DMS153 treated with DMSO at 0.1 percent for 48 hours (cell line): ENCODE measurements at regions not wholly inside any gene's neighbourhood (a gene's known extent, or its start where the extent isn't known, plus 50 kb on each side); places are given as distances from the start of the nearest gene placed in this dataset.
A peak's percentile ranks its signal among the peaks of the same experiment; 100 is the strongest.
"Not testable (repeated sequence)": the region's sequence is repeated elsewhere in the genome, so short reads cannot be mapped to it uniquely, and the experiment has no call there.

ENCODE experiments used
- DNase-seq: peaks from one replicate; lab custom pipeline; 2025; ENCODE audit not compliant: unreplicated experiment; lab: John Stamatoyannopoulos, UW

DNA sequence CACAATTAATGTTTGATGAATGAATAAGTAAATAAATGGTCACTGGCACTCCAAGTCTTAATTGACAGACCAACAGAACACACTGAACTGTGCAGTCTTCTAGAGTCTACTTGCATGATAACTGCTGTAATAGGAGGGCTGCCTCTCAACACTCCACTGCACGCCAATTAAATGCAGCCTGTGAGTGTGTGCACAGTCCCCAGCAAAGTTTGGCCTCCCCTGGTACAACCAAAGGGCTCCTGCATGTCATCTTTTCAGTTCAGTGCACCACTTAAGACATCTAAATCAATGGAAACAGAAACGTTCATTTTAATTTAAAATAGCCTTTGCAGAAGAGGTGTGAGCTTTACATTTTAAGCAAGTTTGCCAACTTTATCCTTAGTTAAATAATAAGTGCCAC, 121.7 kb upstream of the USP15 start:
- no peak for DNase-seq

DNA sequence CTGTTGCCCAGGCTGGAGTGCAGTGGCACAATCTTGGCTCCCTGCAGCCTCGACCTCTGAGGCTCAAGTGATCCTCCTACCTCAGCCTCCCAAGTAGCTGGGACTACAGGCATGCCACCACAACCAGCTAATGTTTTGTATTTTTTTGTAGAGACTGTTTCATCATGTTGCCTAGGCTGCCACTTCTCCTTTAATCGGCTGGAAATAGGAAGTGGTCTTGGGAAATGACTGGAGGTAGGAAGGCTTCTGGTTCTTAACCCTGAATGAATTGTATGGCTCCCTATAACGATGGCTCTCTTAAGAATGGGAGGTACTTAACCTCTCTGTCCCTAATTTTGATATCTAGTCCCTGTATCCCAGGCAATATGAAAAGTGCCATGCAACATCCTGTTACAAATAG, 113.9 kb upstream of the USP15 start:
- no peak for DNase-seq

DNA sequence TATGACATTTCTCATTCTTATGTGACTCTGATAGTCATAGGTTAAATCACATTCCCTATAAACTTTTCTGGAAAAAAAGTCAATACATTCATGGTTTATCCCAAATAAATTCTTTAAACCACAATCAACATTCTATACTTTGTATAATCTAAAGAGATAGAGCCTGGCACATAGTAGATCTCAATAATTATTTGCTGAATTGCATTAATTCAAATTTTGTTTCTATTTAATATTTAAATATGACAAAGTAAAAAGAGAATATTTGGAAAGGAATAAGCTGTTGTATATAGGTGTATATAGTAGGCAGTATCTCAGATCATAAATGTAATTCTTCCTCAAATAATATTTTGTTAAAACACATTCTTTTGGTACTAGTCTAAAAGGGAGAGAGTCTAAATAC, 102.2 kb upstream of the USP15 start:
- DNase-seq = no peak

DNA sequence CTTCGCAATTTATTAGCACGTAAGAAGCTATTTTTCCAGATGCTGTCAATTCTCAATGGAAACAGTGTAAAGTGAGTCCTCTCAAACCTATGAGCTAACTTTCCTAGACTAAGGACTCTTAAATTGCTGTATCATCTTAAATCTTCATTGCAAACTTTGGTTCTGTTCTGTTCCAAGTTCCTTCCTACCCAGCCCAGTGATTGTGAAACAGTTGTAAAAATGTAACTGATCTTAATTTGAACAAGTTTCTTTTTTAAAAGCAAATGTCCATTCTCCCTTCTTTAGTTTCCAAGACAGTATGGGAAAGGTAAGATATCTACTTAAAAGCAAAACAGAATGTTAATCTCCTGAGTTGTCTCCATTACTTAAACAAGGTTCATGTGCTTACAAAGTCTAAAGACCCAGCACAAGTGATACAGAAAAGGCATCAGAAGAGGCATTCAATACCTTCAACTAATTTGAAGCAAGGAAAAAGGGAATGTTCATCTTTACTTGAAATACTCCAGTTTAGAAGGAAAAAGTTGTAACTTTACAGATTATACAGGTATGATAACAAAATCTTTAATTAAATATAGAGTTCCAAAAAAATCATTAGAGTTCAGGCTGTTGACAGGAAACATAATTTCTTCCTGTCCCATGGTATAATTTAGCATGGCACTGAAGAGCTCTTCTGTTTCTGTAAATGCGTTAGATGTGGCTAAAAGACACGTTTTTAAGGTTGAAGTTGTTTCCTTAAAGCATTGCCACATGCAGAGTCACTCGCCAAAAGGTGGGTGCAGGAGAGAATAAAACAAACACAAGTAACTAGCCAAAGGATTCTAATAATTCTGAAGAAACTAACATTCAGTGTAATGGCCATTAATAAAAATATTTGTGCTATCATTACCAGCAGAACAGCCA, 101.5 kb upstream of the USP15 start:
- DNase-seq = no peak

DNA sequence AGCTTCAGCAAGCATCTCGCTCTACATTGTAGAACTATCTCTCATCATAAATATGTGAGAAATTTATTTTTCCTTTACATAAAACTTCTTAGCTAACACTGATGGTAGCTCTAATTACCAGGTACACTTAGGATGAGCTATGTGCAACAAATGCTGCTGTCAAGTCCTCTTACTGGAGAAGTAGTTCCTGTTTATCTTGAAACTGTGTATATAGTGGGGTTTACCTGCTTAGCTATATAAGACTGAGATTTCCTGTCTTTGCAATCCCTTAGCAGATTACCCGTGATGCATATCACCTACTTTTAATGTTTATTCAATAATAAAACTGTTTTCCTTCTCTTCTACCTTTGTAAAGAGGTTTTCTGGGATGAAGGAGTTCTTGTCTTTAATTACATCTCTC, 98.0 kb upstream of the USP15 start:
- DNase-seq = no peak

DNA sequence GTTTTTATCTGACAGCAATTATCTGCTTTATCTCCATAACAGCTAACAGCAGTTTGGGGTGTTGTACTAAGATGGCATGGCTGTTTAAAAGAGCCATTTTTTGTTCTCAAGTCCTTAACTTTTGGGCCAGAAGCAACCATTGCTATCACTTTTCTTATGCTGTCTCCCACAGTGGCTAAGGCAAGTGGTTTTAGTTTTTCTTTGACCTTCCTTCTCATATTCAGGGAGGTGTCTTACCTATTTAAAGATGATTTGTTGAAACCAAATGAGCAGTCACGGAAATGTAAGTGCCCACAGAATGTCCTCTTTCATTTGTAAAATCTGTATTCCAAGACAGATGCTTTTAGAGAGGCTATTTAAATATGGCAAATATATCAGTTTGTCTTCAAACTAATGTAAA, 96.8 kb upstream of the USP15 start:
- no peak for DNase-seq

- no peak for DNase-seq
Observed at GRCh38 chr12:62164036-62164435, 96.2 kb upstream of the USP15 start.

DNA sequence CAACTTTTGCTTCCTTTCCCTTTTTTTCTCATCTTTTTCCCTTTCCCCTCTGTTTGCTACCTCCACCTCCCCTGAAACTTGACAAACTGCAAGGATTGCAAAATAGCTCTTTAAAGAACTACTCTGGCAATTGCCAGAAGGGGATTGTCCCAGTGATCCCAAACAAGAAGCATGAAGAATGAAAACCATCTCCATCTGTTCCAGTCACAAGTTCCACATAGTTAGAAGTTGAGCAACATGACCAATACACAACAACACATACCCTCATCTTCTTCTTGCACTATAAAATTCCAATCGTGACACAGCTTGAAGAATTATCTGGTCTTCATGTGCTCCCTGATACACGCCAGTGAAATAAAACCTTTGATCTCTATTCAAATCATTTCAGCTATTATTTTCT, 93.7 kb upstream of the USP15 start:
- no peak for DNase-seq

GRCh38 chr12:62168411-62168810, 91.8 kb upstream of the USP15 start:
- no peak for DNase-seq

DNA sequence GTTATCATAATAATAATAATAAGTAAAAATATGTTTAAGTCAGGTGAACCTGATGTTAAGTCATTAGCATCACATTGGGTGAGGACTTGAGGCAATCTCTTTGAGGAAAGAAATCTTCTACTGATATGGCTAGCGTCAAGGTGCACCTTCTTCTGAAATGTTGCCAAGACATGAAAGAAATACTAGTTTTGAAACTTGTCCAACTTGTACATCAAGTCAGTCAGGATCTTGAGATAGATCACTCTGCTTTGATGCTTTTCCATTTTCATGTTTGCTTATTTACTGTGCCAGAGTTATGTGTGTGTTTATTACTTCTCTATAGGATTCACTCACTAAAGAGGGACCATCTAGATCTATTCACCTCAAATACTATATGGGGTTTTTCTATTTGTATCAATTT, 90.0 kb upstream of the USP15 start:
- DNase-seq = no peak

- DNase-seq = no peak
Observed at GRCh38 chr12:62190689-62191490, 69.3 kb upstream of the USP15 start.

DNA sequence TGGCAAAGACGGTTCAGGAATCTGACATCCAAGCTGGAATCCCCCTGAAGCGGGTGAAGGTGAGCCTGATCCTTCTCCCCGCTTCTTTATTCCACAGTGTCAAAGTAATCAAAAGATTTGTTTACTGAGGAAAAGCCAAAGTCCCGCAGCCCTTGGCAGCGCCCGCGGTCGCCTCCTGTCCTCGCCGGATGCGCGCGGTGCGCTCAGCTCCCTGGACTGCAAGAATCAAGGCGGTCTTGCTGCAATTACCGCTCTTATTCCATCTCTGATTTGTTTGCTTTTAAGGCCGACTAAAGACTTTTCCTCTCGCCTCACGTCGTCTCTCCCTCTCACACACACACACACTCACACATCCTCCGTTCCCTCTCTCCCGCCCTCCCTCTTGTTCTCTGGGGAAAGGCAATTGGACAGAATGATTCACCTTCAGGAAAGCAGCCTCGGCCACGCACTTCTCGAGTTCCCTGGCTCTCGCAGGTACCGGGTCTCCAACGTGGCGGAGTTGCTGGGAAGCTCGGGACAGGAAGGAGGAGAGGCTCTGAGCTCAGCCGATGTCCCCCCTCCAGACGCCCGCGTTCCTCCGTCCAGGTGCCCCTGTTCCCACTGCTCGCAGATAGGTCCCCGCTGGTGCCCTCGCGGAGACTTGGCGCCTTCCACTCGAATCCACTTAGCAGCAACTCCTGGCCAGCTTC, 68.6 kb upstream of the USP15 start:
- DNase-seq = no peak

DNA sequence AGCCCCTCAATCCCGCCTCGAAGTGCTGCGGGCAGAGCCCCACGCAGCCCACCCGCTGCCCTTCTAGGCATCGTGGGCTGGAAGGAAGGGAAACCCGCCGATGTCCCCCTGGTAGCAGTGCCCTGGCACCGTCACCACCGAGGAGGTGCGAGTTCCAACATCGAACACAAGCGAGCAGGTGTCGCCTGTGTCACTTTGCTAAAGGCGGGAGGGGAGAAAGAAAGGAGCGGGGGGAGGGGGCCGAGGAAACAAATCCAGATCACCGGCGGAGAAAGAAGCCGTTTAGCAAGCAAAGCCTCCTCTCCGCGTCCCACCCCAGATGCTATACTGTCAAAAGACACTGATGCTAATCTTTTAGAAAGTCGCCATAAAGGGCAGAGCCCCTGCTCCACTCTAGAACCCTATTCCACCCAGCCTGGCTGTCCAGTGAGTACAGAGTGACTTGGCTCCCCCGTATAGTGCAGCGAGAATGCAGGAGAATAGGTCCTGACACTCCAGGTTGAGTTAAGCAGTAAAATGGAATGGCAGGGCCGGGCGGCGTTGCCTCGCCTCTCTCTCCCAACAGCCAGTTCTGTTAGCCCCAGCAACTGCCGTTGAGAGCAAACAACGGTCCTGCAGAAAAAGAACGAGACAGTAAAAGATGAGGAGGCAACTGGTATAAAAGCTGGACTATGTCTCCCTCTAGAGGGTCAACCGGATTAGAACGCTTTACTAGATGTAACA, 67.9 kb upstream of the USP15 start:
- DNase-seq = peak; percentile 77

- no peak for DNase-seq
Observed at GRCh38 chr12:62192903-62193250, 67.3 kb upstream of the USP15 start.

DNA sequence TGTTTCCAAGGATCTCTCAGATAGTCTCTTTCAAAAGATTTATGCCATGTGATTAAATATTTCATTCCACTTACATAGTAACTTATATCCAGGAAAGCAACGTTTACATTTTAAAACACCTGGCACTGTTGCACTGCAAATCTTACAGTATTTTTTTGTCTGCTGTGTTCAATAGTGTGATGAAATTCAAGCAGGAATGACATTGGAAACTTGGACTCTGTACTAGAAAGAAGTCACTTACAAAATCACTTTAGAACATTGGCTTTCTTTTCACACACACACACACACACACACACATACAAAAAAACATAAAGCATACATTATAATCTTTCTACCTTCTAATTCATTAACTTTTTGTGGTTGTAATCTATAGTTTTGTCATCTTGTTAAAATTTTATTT, 66.2 kb upstream of the USP15 start:
- no peak for DNase-seq

DNA sequence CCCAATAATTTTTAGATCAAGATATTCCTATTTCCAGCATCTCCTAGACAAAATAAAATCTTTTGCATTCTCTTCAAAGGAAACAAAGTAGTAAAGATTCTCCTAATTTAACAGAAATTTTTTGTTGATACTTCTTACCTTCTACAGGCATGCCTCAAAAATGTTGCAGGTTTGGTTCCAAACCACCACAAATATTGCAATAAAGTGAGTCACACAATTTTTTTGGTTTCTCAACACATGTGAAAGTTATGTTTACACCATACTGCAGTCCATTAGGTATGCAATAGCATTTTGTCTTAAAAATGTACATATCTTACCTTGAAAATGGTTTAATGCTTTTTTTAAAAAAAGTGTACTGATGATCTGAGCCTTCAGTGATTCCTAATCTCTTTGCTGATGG, 65.6 kb upstream of the USP15 start:
- no peak for DNase-seq

DNA sequence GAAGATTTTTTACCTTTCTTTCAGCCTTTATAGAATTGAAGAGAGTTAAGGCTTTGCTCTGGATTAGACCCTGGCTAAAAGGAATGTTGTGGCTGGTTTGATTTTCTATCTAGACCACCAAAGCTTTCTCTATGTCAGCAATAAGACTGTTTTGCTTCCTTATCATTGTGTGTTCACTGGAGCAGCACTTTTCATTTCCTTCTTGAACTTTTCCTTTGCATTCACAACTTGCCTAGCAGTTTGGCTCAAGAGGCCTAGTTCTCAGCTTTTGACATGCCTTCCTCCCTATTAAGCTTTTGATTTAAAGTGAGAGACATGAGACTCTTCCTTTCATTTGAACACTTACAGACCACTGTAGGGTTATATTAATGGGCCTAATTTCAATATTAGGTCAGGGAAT, 64.1 kb upstream of the USP15 start:
- no peak for DNase-seq

DNA sequence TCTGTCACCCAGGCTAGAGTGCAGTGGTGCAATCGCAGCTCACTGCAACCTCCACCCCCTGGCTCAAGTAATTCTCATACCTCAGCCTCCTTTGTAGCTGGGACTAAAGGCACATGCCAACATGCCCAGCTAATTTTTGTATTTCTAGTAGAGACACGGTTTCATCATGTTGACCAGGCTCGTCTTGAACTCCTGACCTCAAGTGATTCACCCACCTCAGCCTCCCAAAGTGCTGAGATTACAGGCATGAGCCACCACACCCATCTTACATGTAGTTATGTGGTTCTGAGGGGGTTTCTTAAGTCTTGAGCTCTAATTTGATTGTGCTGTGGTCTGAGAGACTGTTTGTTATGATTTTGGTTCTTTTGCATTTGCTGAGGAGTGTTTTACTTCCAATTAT, 57.3 kb upstream of the USP15 start:
- DNase-seq = not testable (repeated sequence)

DNA sequence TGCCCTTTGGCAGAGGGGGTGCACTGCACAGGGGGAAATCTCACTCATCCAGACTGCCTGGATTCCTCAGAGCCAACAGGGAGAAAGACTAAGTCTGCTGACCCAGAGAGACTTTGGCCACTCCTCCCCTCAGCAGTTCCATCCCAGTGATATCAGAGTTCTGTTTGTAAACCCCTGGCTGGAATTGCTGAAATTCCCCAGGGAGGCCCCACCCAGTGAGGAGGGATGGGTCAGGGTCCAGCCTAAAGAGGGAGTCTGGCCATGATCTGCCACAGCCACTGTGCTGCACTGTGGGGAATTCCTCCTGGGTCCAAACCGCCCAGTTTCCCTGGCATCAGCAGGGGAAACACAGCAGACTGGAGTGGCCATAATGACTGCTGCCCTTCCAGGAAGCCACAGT, 54.9 kb upstream of the USP15 start:
- DNase-seq = no peak

GRCh38 chr12:62207248-62207647, 53.0 kb upstream of the USP15 start:
- no peak for DNase-seq
